DOHH2 (cell line): ENCODE measurements at regions not wholly inside any gene's neighbourhood (a gene's known extent, or its start where the extent isn't known, plus 50 kb on each side); places are given as distances from the start of the nearest gene placed in this dataset.
A peak's percentile ranks its signal among the peaks of the same experiment; 100 is the strongest.

Source experiments
- H3F3A ChIP-seq: fragments of 200-600 bp; sonication (generic), shearing (Covaris generic); 2 replicates; pipeline ENCODE4 v1.6.0; 2016; ENCODE audit warnings: antibody characterized with exemption, mild to moderate bottlenecking; ENCODE audit not compliant: control insufficient read depth, insufficient read depth
- H3K27ac ChIP-seq: fragments of 200-600 bp; sonication (generic); 2 replicates; pipeline ENCODE4 v1.5.1; 2014; ENCODE audit warnings: low read depth, mild to moderate bottlenecking, low read length, moderate library complexity
- H3K27me3 ChIP-seq: fragments of 200-600 bp; sonication (generic); 2 replicates; pipeline ENCODE4 v1.6.1; 2014; ENCODE audit warnings: mild to moderate bottlenecking, low read length, mixed read lengths; ENCODE audit not compliant: control insufficient read depth
- H3K36me3 ChIP-seq: fragments of 200-600 bp; sonication (generic); 2 replicates; pipeline ENCODE4 v1.6.1; 2014; ENCODE audit warnings: mild to moderate bottlenecking, low read length, moderate library complexity, mixed read lengths; ENCODE audit not compliant: control insufficient read depth
- H3K4me1 ChIP-seq: fragments of 200-600 bp; sonication (generic); 2 replicates; pipeline ENCODE4 v1.6.1; 2014; ENCODE audit warnings: mild to moderate bottlenecking, low read length, mixed read lengths; ENCODE audit not compliant: control insufficient read depth
- H3K4me2 ChIP-seq: fragments of 200-600 bp; sonication (generic); 2 replicates; pipeline ENCODE4 v1.6.0; 2014; ENCODE audit warnings: mild to moderate bottlenecking, low read length, moderate library complexity
- H3K4me3 ChIP-seq: fragments of 200-600 bp; sonication (generic); 2 replicates; pipeline ENCODE4 v1.5.1; 2014; ENCODE audit warnings: mild to moderate bottlenecking, low read length, mixed read lengths
- H3K79me2 ChIP-seq: fragments of 200-600 bp; sonication (generic); 2 replicates; pipeline ENCODE4 v1.6.1; 2014; ENCODE audit warnings: mild to moderate bottlenecking, low read length, mixed read lengths; ENCODE audit not compliant: control insufficient read depth
- H3K9me2 ChIP-seq: fragments of 200-600 bp; sonication (generic); replicated peaks from 2 replicates; pipeline ENCODE4 v1.6.1; 2014; ENCODE audit warnings: mild to moderate bottlenecking, low read length, mixed read lengths; ENCODE audit not compliant: control insufficient read depth
- H3K9me3 ChIP-seq: fragments of 200-600 bp; sonication (generic); 2 replicates; pipeline ENCODE4 v1.6.1; 2014; ENCODE audit warnings: antibody characterized with exemption, low read length, mixed read lengths; ENCODE audit not compliant: control insufficient read depth, insufficient read depth
- H4K20me1 ChIP-seq: fragments of 200-600 bp; sonication (generic); 2 replicates; pipeline ENCODE4 v1.6.0; 2014; ENCODE audit warnings: low read depth, mild to moderate bottlenecking, antibody characterized with exemption, low read length, moderate library complexity; ENCODE audit not compliant: control insufficient read depth, insufficient read depth
- CTCF ChIP-seq: fragments of 200-600 bp; sonication (generic); IDR thresholded peaks from one replicate; pipeline ENCODE4 v1.5.1; 2014; ENCODE audit warnings: antibody characterized with exemption, mild to moderate bottlenecking, low read depth, low read length; ENCODE audit not compliant: poor library complexity, severe bottlenecking
- EZH2phosphoT487 ChIP-seq: fragments of 200-600 bp; sonication (generic); IDR thresholded peaks from 2 replicates; pipeline ENCODE4 v1.6.1; 2017; ENCODE audit warnings: borderline replicate concordance, mild to moderate bottlenecking, antibody characterized with exemption, low read length, moderate library complexity, mixed read lengths

DNA sequence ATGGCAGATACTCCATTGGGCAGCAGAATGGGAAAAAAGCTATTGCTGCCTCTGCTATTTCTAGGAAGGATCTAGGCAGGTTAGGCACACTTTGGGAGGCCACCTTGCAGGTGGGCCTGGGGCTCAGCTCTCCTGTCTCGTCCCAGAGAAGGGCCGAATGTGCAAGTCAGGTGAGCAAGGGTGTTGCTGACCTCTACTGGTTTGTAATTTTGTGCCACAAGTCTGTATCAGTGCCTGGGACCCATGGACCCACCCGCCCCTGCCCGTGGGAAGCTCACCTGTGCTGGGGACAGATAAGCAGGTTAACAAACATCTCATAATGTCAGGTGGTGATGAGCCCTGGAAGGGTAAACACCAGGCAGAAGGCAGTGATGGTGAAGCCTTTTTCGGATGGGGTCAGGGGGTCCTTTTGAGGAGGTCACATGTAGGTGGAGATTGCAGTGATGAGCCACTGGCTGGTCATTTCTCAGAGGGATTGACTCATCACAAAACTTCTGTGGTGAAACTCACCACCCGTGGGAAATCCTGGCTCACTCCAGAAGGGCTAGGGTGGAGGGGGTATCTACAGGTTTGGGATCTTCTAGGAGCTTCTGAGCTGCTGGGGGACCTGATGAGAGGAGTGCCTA is 161.3 kb downstream of the KLF13 start:
- peaks cover 13% of the 10 kb centered on the region for H3K9me3 ChIP-seq
- H3K27me3 ChIP-seq, result peaks cover 5% of the 10 kb centered on the region
- peaks cover 21% of the 10 kb centered on the region for H3K4me1 ChIP-seq
- no peaks in the 10 kb centered on the region for H3F3A ChIP-seq
- H3K4me2 ChIP-seq, result no peak overlapping the region
- H3K4me3 ChIP-seq, result no peak overlapping the region
- TF ChIP-seq CTCF (no peak), EZH2phosphoT487 (no peak)
- H3K79me2 ChIP-seq, result no peaks in the 10 kb centered on the region
- no peaks in the 10 kb centered on the region for H3K36me3 ChIP-seq
- H4K20me1 ChIP-seq, result no peaks in the 10 kb centered on the region
- no peaks in the 10 kb centered on the region for H3K9me2 ChIP-seq
- H3K27ac ChIP-seq, result no peak overlapping the region

- H3K4me2 ChIP-seq, result no peak overlapping the region
- H3K4me1 ChIP-seq, result peaks cover 20% of the 10 kb centered on the region
- peaks cover 13% of the 10 kb centered on the region for H3K9me3 ChIP-seq
- H3K9me2 ChIP-seq, result no peaks in the 10 kb centered on the region
- no peak overlapping the region for H3K27ac ChIP-seq
- no peaks in the 10 kb centered on the region for H3K79me2 ChIP-seq
- no peak for TF ChIP-seq EZH2phosphoT487
- TF ChIP-seq CTCF, result peak; percentile 91
- H3K36me3 ChIP-seq, result no peaks in the 10 kb centered on the region
- H3F3A ChIP-seq, result no peaks in the 10 kb centered on the region
- peaks cover 5% of the 10 kb centered on the region; the same call in 1 of the 2 replicates for H3K27me3 ChIP-seq
- no peaks in the 10 kb centered on the region for H4K20me1 ChIP-seq
- H3K4me3 ChIP-seq, result no peak overlapping the region
These were observed 162.0 kb downstream of the KLF13 start for GRCh38 chr15:31488437-31489204.

DNA sequence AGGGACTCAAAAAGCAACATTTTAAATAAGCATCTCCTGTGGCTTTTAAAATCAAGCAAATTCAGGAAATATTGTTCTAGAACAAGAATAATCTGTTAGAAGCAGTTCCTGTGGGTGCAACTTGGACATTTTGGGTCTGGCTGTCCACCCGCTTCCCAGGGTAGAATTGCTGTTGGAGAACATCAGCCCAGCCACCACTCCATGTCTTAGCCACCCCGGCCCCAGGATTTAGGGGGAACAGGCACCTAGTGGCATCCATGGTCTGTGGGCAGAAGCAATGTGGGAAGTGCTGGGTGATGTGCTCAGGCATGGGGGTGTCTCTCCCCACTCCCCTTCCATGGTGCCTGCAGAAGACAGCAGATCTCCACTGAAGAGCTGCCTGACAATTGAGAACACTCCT is 162.6 kb downstream of the KLF13 start:
- Histone ChIP-seq H4K20me1 (no peaks in the 10 kb centered on the region), H3K9me2 (no peaks in the 10 kb centered on the region), H3K27me3 (peaks cover 2% of the 10 kb centered on the region; the same call in 1 of the 2 replicates), H3F3A (no peaks in the 10 kb centered on the region), H3K4me1 (peaks cover 20% of the 10 kb centered on the region), H3K9me3 (peaks cover 13% of the 10 kb centered on the region), H3K27ac (no peak overlapping the region), H3K4me3 (no peak overlapping the region), H3K36me3 (no peaks in the 10 kb centered on the region), H3K79me2 (no peaks in the 10 kb centered on the region), H3K4me2 (no peak overlapping the region)
- TF ChIP-seq EZH2phosphoT487, result no peak
- TF ChIP-seq CTCF, result no peak
